Subcutaneous abdominal adipose tissue (tissue), 5 donors: ENCODE measurements at regions not wholly inside any gene's neighbourhood (a gene's known extent, or its start where the extent isn't known, plus 50 kb on each side); places are given as distances from the start of the nearest gene placed in this dataset.
"Not testable (repeated sequence)": the region's sequence is repeated elsewhere in the genome, so short reads cannot be mapped to it uniquely, and the experiment has no call there.

Experiments used
- H3K27ac ChIP-seq: one replicate; pipeline ENCODE4 v1.7.0; 2013; ENCODE audit warnings: low read depth, mild to moderate bottlenecking, inconsistent platforms, low read length, moderate library complexity
- H3K27me3 ChIP-seq, 5 donors: one replicate each; pipeline ENCODE4 v1.7.0; 2013; ENCODE audit warnings: low read length in 5 of 5, inconsistent platforms in 1 of 5; ENCODE audit not compliant: control insufficient read depth in 5 of 5, insufficient read depth in 4 of 5
- H3K36me3 ChIP-seq, 5 donors: one replicate each; pipeline ENCODE4 v1.7.0; 2013; ENCODE audit warnings: low read length in 5 of 5; ENCODE audit not compliant: control insufficient read depth in 5 of 5, insufficient read depth in 5 of 5
- H3K4me1 ChIP-seq, 5 donors: one replicate each; pipeline ENCODE4 v1.7.0; 2013; ENCODE audit warnings: low read length in 5 of 5, mild to moderate bottlenecking in 3 of 5, moderate library complexity in 1 of 5; ENCODE audit not compliant: control insufficient read depth in 5 of 5, insufficient read depth in 5 of 5
- H3K4me3 ChIP-seq, 5 donors: one replicate each; pipeline ENCODE4 v1.7.0; 2013; ENCODE audit warnings: low read length in 5 of 5, low read depth in 1 of 5
- H3K9ac ChIP-seq, 5 donors: one replicate each; pipeline ENCODE4 v1.7.0; 2013; ENCODE audit warnings: low read length in 5 of 5, mild to moderate bottlenecking in 4 of 5, moderate library complexity in 3 of 5
- H3K9me3 ChIP-seq, 5 donors: one replicate each; pipeline ENCODE4 v1.7.0; 2013; ENCODE audit warnings: low read length in 5 of 5; ENCODE audit not compliant: control insufficient read depth in 5 of 5
- donor health status: healthy.
- donor health status: healthy.
- donor health status: healthy.
- donor health status: healthy.
- donor health status: healthy.

DNA sequence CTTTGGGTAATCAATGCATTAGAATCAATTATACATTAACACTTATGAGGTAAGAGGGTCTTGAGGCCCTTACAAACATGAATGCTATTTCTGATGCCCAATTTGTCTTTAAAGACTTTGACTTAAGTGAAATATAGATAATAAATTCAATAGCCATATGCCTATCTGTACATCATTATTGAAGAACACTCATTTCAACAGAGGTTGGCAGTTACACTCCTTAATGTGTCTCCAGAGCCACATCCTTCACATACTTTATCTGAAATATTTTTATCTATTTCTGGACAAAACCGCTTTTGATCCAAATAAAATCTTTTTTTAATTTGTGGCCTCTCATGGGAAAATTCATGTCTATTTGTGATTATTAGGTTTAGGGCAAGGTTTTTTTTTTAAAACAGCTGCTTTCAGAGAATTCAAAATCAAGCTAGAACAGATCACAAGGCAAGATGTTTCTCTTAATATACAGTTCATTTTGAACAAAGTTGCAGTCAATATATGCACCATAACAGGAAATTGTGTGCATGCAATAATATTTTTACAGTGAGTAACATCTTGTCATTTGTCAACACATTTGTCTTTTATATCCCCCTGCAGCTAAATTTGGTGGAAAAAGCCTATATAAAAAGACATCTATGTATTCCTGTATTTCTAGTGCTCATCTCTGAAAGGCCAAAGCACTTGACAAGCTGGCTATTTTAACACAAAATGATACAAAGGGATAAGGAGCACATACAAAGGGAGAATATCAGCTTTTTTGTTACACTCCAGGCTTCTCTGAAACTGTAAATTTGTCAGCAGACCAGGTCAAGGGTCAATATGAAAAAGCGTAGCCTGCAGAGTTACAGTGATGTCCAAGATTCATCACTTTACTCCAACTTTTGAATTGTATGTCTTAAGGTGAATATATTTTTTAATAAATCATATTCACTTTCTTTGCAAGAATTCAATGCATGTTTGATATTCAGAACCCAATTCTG, 146.2 kb upstream of the DPH6 start:
- Histone ChIP-seq H3K27ac (no peak overlapping the region), H3K9me3 (no peaks in the 10 kb centered on the region), H3K36me3 (no peaks in the 10 kb centered on the region), H3K27me3 (no peaks in the 10 kb centered on the region), H3K4me1 (peaks cover 6 to 33% (median 19%) of the 10 kb centered on the region in 5 donors), H3K9ac (no peak overlapping the region), H3K4me3 (no peak overlapping the region)

GRCh38 chr15:35693286-35693685, 147.3 kb upstream of the DPH6 start:
- Histone ChIP-seq H3K27ac (no peak overlapping the region), H3K4me1 (peaks cover 6 to 36% (median 19%) of the 10 kb centered on the region in 5 donors), H3K27me3 (no peaks in the 10 kb centered on the region), H3K36me3 (no peaks in the 10 kb centered on the region), H3K9me3 (no peaks in the 10 kb centered on the region), H3K9ac (no peak overlapping the region), H3K4me3 (no peak overlapping the region)

DNA sequence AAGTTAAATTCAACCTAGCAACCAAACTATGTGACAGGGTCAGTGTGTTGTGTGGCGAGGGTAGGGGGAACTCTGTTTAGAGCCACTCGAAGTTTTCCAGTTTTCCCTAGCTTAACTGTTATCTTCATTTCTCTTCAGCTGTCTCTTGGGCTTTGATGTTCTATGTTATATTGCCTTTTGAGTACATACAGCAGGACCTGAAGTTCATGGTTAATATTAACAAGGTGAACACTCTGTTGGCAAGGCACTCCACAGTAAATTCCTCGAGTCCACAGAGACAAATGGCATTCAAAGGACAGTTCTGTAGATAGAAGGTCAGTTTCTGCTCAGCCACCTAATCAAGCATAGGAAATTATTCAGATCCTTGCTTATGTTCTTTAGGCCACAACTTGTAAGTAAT, 147.9 kb upstream of the DPH6 start:
- Histone ChIP-seq H3K36me3 (no peaks in the 10 kb centered on the region), H3K4me1 (peaks cover 6 to 36% (median 19%) of the 10 kb centered on the region in 5 donors), H3K4me3 (no peak overlapping the region), H3K9ac (no peak overlapping the region), H3K27me3 (no peaks in the 10 kb centered on the region), H3K9me3 (no peaks in the 10 kb centered on the region), H3K27ac (no peak overlapping the region)

GRCh38 chr15:35695003-35695402, 149.0 kb upstream of the DPH6 start:
- Histone ChIP-seq H3K4me3 (no peak overlapping the region), H3K36me3 (no peaks in the 10 kb centered on the region), H3K27me3 (no peaks in the 10 kb centered on the region), H3K27ac (no peak overlapping the region), H3K9ac (no peak overlapping the region), H3K4me1 (peaks cover 6 to 36% (median 19%) of the 10 kb centered on the region in 5 donors), H3K9me3 (no peaks in the 10 kb centered on the region)

GRCh38 chr15:35696767-35697231, 150.8 kb upstream of the DPH6 start:
- Histone ChIP-seq H3K4me3 (no peak overlapping the region), H3K9me3 (no peaks in the 10 kb centered on the region), H3K9ac (no peak overlapping the region), H3K4me1 (peaks cover 1 to 20% (median 9%) of the 10 kb centered on the region in 5 donors), H3K36me3 (no peaks in the 10 kb centered on the region), H3K27ac (no peak overlapping the region), H3K27me3 (no peaks in the 10 kb centered on the region)

GRCh38 chr15:35697549-35698299, 151.8 kb upstream of the DPH6 start:
- Histone ChIP-seq H3K4me1 (peaks cover 0 to 15% (median 9%) of the 10 kb centered on the region in 5 donors), H3K36me3 (no peaks in the 10 kb centered on the region), H3K27ac (no peak overlapping the region), H3K4me3 (no peak overlapping the region), H3K27me3 (no peaks in the 10 kb centered on the region), H3K9ac (no peak overlapping the region), H3K9me3 (no peaks in the 10 kb centered on the region)

DNA sequence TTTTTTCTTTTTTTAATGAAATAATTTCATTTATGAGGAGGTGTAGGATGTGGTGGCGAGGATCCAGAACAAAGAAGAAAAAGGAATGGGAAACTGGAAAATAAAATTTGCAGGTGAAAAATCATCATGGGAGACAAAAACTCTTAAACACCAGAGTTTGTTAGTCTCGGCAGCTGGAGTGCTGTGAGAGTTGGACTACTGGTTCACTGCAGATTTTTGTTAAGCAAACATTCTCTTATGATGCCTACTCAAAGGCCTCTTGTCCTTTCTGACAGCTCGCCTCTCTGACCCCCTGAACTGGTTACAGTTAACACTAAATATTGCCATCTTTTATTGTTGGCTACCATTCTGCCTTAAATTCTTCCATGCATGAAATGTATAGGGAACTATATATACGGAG, 152.4 kb upstream of the DPH6 start:
- Histone ChIP-seq H3K9ac (no peak overlapping the region), H3K27me3 (no peaks in the 10 kb centered on the region), H3K4me3 (no peak overlapping the region), H3K27ac (no peak overlapping the region), H3K4me1 (peaks cover 0 to 15% (median 8%) of the 10 kb centered on the region in 5 donors), H3K36me3 (no peaks in the 10 kb centered on the region), H3K9me3 (no peaks in the 10 kb centered on the region)

DNA sequence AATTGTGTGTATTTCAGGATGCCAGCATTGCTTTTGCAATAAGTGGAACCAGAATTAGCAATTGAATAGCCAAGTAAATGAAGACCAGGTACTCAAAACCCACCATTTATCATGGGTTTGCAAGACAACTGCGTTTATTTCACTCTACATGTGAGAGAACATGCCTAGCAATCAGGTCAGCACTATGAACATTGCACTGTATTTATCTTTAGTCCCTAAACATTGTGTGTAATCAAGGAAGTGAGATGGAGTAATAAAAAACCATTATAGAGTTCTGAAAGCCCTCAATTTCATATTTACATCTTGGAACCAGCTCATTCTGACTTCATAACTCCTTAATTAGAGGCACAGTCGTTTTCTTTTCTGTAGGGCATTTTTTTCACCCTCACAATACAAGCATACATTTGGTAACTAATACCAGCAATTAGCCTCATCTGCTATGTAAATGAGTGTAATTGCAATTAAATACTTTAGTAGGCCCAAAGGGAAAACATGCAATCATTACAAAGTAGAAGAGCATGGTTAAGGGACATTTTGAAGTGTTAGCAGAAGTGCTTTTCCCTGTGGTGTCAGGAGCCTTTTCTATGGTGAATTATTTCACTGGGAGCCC, 153.1 kb upstream of the DPH6 start:
- Histone ChIP-seq H3K27me3 (no peaks in the 10 kb centered on the region), H3K27ac (no peak overlapping the region), H3K9ac (no peak overlapping the region), H3K36me3 (no peaks in the 10 kb centered on the region), H3K9me3 (no peaks in the 10 kb centered on the region), H3K4me3 (no peak overlapping the region), H3K4me1 (peaks cover 0 to 15% (median 7%) of the 10 kb centered on the region in 5 donors)

- H3K36me3 ChIP-seq, H3K4me3 ChIP-seq, H3K9me3 ChIP-seq, H3K27me3 ChIP-seq, H3K27ac ChIP-seq, H3K9ac ChIP-seq: not testable (repeated sequence)
- peaks cover 0 to 15% (median 7%) of the 10 kb centered on the region in 5 donors for H3K4me1 ChIP-seq
These were observed 154.2 kb upstream of the DPH6 start for GRCh38 chr15:35700091-35700593.
